LNCAP (cell line): ENCODE measurements at regions not wholly inside any gene's neighbourhood (a gene's known extent, or its start where the extent isn't known, plus 50 kb on each side); places are given as distances from the start of the nearest gene placed in this dataset.

ENCODE experiments used
- CTCF ChIP-seq: fragments of 450-650 bp; IDR thresholded peaks from 2 replicates; pipeline ENCODE4 v1.5.1; 2017; ENCODE audit warnings: mild to moderate bottlenecking

- no peak for TF ChIP-seq CTCF
These were observed 116.6 kb downstream of the C16orf95 start for GRCh38 chr16:87200637-87201036.

GRCh38 chr16:87201052-87201451 is 116.1 kb downstream of the C16orf95 start:
- no peak for TF ChIP-seq CTCF

- no peak for TF ChIP-seq CTCF
These were observed 115.4 kb downstream of the C16orf95 start for GRCh38 chr16:87201790-87202189.

GRCh38 chr16:87202346-87202745 is 114.8 kb downstream of the C16orf95 start:
- no peak for TF ChIP-seq CTCF

GRCh38 chr16:87203060-87203656 is 114.0 kb downstream of the C16orf95 start:
- TF ChIP-seq CTCF = peak; percentile 88

GRCh38 chr16:87206646-87207451 is 110.3 kb downstream of the C16orf95 start:
- TF ChIP-seq CTCF = no peak

GRCh38 chr16:87207509-87207908 is 109.7 kb downstream of the C16orf95 start:
- no peak for TF ChIP-seq CTCF
